Eye (tissue), 1 donor: ENCODE measurements at regions not wholly inside any gene's neighbourhood (a gene's known extent, or its start where the extent isn't known, plus 50 kb on each side); places are given as distances from the start of the nearest gene placed in this dataset.

ENCODE experiments used
- DNase-seq: peaks from one replicate; pipeline ENCODE4 v3.0.0-alpha.2; 2015

GRCh38 chr6:95364016-95364604 lies 213.2 kb upstream of the MANEA start:
- peak; percentile 48 for DNase-seq

GRCh38 chr6:95365454-95365853 lies 211.9 kb upstream of the MANEA start:
- DNase-seq: no peak

- no peak for DNase-seq
Observed at GRCh38 chr6:95366414-95366813, 210.9 kb upstream of the MANEA start.

- no peak for DNase-seq
Observed at GRCh38 chr6:95383878-95384277, 193.5 kb upstream of the MANEA start.

- DNase-seq: no peak
Observed at GRCh38 chr6:95384988-95385387, 192.3 kb upstream of the MANEA start.

GRCh38 chr6:95387845-95388244 lies 189.5 kb upstream of the MANEA start:
- no peak for DNase-seq

GRCh38 chr6:95404777-95405176 lies 172.6 kb upstream of the MANEA start:
- no peak for DNase-seq

GRCh38 chr6:95408111-95408510 lies 169.2 kb upstream of the MANEA start:
- no peak for DNase-seq

GRCh38 chr6:95410168-95410567 lies 167.2 kb upstream of the MANEA start:
- no peak for DNase-seq

- DNase-seq: no peak
Observed at GRCh38 chr6:95413789-95414188, 163.5 kb upstream of the MANEA start.

- DNase-seq: peak; percentile 41
Observed at GRCh38 chr6:95417856-95418255, 159.5 kb upstream of the MANEA start.

GRCh38 chr6:95420792-95421191 lies 156.5 kb upstream of the MANEA start:
- DNase-seq: no peak

- DNase-seq: peak; percentile 52
Observed at GRCh38 chr6:95423331-95423730, 154.0 kb upstream of the MANEA start.

- peak; percentile 74 for DNase-seq
Observed at GRCh38 chr6:95431637-95432228, 145.6 kb upstream of the MANEA start.

GRCh38 chr6:95439741-95440140 lies 137.6 kb upstream of the MANEA start:
- DNase-seq: no peak

- DNase-seq: no peak
Observed at GRCh38 chr6:95448208-95448607, 129.1 kb upstream of the MANEA start.

GRCh38 chr6:95469511-95469910 lies 107.8 kb upstream of the MANEA start:
- no peak for DNase-seq

- DNase-seq: no peak
Observed at GRCh38 chr6:95478941-95479340, 98.4 kb upstream of the MANEA start.

GRCh38 chr6:95487817-95488216 lies 89.5 kb upstream of the MANEA start:
- no peak for DNase-seq

- DNase-seq: no peak
Observed at GRCh38 chr6:95489185-95489863, 88.0 kb upstream of the MANEA start.

- DNase-seq: no peak
Observed at GRCh38 chr6:95496769-95497426, 80.4 kb upstream of the MANEA start.

GRCh38 chr6:95501032-95501904 lies 76.1 kb upstream of the MANEA start:
- DNase-seq: no peak

- DNase-seq: no peak
Observed at GRCh38 chr6:95503568-95503967, 73.8 kb upstream of the MANEA start.
